ENCODE measurements at regions not wholly inside any gene's neighbourhood (a gene's known extent, or its start where the extent isn't known, plus 50 kb on each side); places are given as distances from the start of the nearest gene placed in this dataset.
A peak's percentile ranks its signal among the peaks of the same experiment; 100 is the strongest.

GRCh38 chr13:39866722-39867121, 211.3 kb downstream of the COG6 start:
- Mint-ChIP-seq H3K4me3 (ENCODE audit: unreplicated experiment) (no peak overlapping the region), H3K27ac (ENCODE audit: unreplicated experiment) (no peak overlapping the region), H3K27me3 (ENCODE audit: unreplicated experiment) (peaks cover 7% of the 10 kb centered on the region), H3K9me3 (ENCODE audit: unreplicated experiment) (no peaks in the 10 kb centered on the region), H3K4me1 (ENCODE audit: unreplicated experiment) (no peaks in the 10 kb centered on the region), H3K36me3 (ENCODE audit: unreplicated experiment) (no peaks in the 10 kb centered on the region)
- no peak for DNase-seq (ENCODE audit: extremely low spot score, unreplicated experiment)
- TF ChIP-seq CTCF (IDR thresholded peaks at IDR 0.05), result no peak

- H3K27ac Mint-ChIP-seq (ENCODE audit: unreplicated experiment), result no peak overlapping the region
- H3K36me3 Mint-ChIP-seq (ENCODE audit: unreplicated experiment), result no peaks in the 10 kb centered on the region
- no peaks in the 10 kb centered on the region for H3K4me1 Mint-ChIP-seq (ENCODE audit: unreplicated experiment)
- peaks cover 7% of the 10 kb centered on the region for H3K27me3 Mint-ChIP-seq (ENCODE audit: unreplicated experiment)
- no peaks in the 10 kb centered on the region for H3K9me3 Mint-ChIP-seq (ENCODE audit: unreplicated experiment)
- no peak for TF ChIP-seq CTCF (IDR thresholded peaks at IDR 0.05)
- no peak overlapping the region for H3K4me3 Mint-ChIP-seq (ENCODE audit: unreplicated experiment)
- DNase-seq (ENCODE audit: extremely low spot score, unreplicated experiment), result no peak
These were observed 212.3 kb downstream of the COG6 start for GRCh38 chr13:39867807-39868206.

GRCh38 chr13:39870197-39870747, 214.8 kb downstream of the COG6 start:
- DNase-seq (ENCODE audit: extremely low spot score, unreplicated experiment), result no peak
- H3K27ac Mint-ChIP-seq (ENCODE audit: unreplicated experiment), result no peak overlapping the region
- no peak for TF ChIP-seq CTCF (IDR thresholded peaks at IDR 0.05)
- H3K36me3 Mint-ChIP-seq (ENCODE audit: unreplicated experiment), result no peaks in the 10 kb centered on the region
- H3K4me3 Mint-ChIP-seq (ENCODE audit: unreplicated experiment), result no peak overlapping the region
- peaks cover 7% of the 10 kb centered on the region for H3K27me3 Mint-ChIP-seq (ENCODE audit: unreplicated experiment)
- peaks cover 10% of the 10 kb centered on the region for H3K4me1 Mint-ChIP-seq (ENCODE audit: unreplicated experiment)
- no peaks in the 10 kb centered on the region for H3K9me3 Mint-ChIP-seq (ENCODE audit: unreplicated experiment)

- TF ChIP-seq CTCF (IDR thresholded peaks at IDR 0.05), result no peak
- Mint-ChIP-seq H3K36me3 (ENCODE audit: unreplicated experiment) (no peaks in the 10 kb centered on the region), H3K4me3 (ENCODE audit: unreplicated experiment) (no peak overlapping the region), H3K27me3 (ENCODE audit: unreplicated experiment) (no peaks in the 10 kb centered on the region), H3K9me3 (ENCODE audit: unreplicated experiment) (no peaks in the 10 kb centered on the region), H3K27ac (ENCODE audit: unreplicated experiment) (no peak overlapping the region), H3K4me1 (ENCODE audit: unreplicated experiment) (peaks cover 25% of the 10 kb centered on the region)
- DNase-seq (ENCODE audit: extremely low spot score, unreplicated experiment), result no peak
These were observed 219.0 kb downstream of the COG6 start for GRCh38 chr13:39874331-39875053.

- Mint-ChIP-seq H3K36me3 (ENCODE audit: unreplicated experiment) (no peaks in the 10 kb centered on the region), H3K4me3 (ENCODE audit: unreplicated experiment) (no peak overlapping the region), H3K9me3 (ENCODE audit: unreplicated experiment) (no peaks in the 10 kb centered on the region), H3K27me3 (ENCODE audit: unreplicated experiment) (no peaks in the 10 kb centered on the region), H3K27ac (ENCODE audit: unreplicated experiment) (peak overlapping the region; percentile 77), H3K4me1 (ENCODE audit: unreplicated experiment) (peaks cover 28% of the 10 kb centered on the region)
- DNase-seq (ENCODE audit: extremely low spot score, unreplicated experiment), result no peak
- no peak for TF ChIP-seq CTCF (IDR thresholded peaks at IDR 0.05)
These were observed 219.9 kb downstream of the COG6 start for GRCh38 chr13:39875111-39875987.
